ENCODE measurements at regions not wholly inside any gene's neighbourhood (a gene's known extent, or its start where the extent isn't known, plus 50 kb on each side); places are given as distances from the start of the nearest gene placed in this dataset.

- Histone ChIP-seq H4K5ac (ENCODE audit: insufficient read length, low read depth, low read length) (no peak overlapping the region), H3K79me2 (ENCODE audit: control insufficient read depth in 1 of 2, insufficient read depth in 2 of 2, low read length in 2 of 2) (no peaks in the 10 kb centered on the region), H2BK12ac (ENCODE audit: low read depth, low read length) (no peak overlapping the region), H3K4me1 (replicated peaks in 1 of 4; ENCODE audit: control insufficient read depth in 3 of 4, insufficient read depth in 4 of 4, low read length in 3 of 4) (no peaks in the 10 kb centered on the region), H2BK120ac (replicated peaks; ENCODE audit: low read depth, low read length) (no peak overlapping the region), H3K9me3 (ENCODE audit: insufficient read depth in 2 of 2, low read depth in 1 of 2, low read length in 1 of 2) (no peaks in the 10 kb centered on the region), H3K23ac (ENCODE audit: insufficient read length) (no peak overlapping the region), H3K4ac (replicated peaks; ENCODE audit: insufficient read length, low read depth, low read length) (no peak overlapping the region), H3K14ac (ENCODE audit: insufficient read length) (no peak overlapping the region), H3K27ac (ENCODE audit: low read depth, low read length) (no peak overlapping the region), H3K9ac (replicated peaks in 1 of 4; ENCODE audit: extremely low read depth in 1 of 4, low read depth in 3 of 4, low read length in 3 of 4) (no peak overlapping the region), H2BK5ac (ENCODE audit: low read depth, low read length) (no peak overlapping the region), H3K4me2 (ENCODE audit: insufficient read depth in 1 of 2, low read depth in 2 of 2, low read length in 2 of 2) (no peak overlapping the region), H4K20me1 (replicated peaks in 1 of 2; ENCODE audit: control insufficient read depth in 1 of 2, insufficient read depth in 2 of 2, low read length in 2 of 2) (no peaks in the 10 kb centered on the region), H3K56ac (replicated peaks; ENCODE audit: insufficient read length, low read depth, low read length) (no peak overlapping the region), H3K79me1 (ENCODE audit: low read depth, low read length) (no peaks in the 10 kb centered on the region), H4K8ac (ENCODE audit: extremely low read depth, insufficient read depth, low read length) (no peak overlapping the region), H2BK20ac (ENCODE audit: low read length) (no peak overlapping the region), H3K18ac (ENCODE audit: extremely low read depth, low read length) (no peak overlapping the region), H4K91ac (replicated peaks; ENCODE audit: insufficient read length, low read length) (no peak overlapping the region), H3K36me3 (ENCODE audit: control insufficient read depth in 2 of 4, insufficient read depth in 4 of 4, low read length in 3 of 4) (no peaks in the 10 kb centered on the region), H3K27me3 (replicated peaks in 1 of 4; ENCODE audit: control insufficient read depth in 3 of 4, extremely low read depth in 1 of 4, insufficient read depth in 3 of 4, low read length in 3 of 4) (no peaks in the 10 kb centered on the region), H3K4me3 (ENCODE audit: extremely low read depth in 1 of 4, insufficient read depth in 2 of 4, low read depth in 3 of 4, low read length in 4 of 4) (no peak overlapping the region), H3K23me2 (ENCODE audit: low read depth, low read length) (no peaks in the 10 kb centered on the region), H2BK15ac (ENCODE audit: low read length) (no peak overlapping the region), H2AFZ (ENCODE audit: low read length) (no peak overlapping the region), H2AK5ac (ENCODE audit: low read depth, low read length) (no peak overlapping the region)
- DNase-seq (ENCODE audit: low read depth in 1 of 2, low spot score in 2 of 2) (no peak), FAIRE-seq (no peak)
- whole genome bisulfite sequencing, 2 experiments (ENCODE audit: extremely low coverage in 1 of 2, insufficient coverage in 1 of 2, insufficient read length in 1 of 2, insufficient replicate concordance in 2 of 2, low coverage in 1 of 2, low lambda C conversion rate in 2 of 2, missing lambda C conversion rate in 1 of 2), result 95% methylated on average over 4 of the region's 4 CpGs; no CpG with 5 or more reads in 1 of the 2 experiments
- ChIA-PET CTCF (ENCODE audit: partially characterized antibody) (no interaction called here), POLR2A (ENCODE audit: partially characterized antibody) (no interaction called here)
- TF ChIP-seq SIRT6 (IDR thresholded peaks at IDR 0.05; ENCODE audit: low read length), result no peak
- TF ChIP-seq, protein P1, sequence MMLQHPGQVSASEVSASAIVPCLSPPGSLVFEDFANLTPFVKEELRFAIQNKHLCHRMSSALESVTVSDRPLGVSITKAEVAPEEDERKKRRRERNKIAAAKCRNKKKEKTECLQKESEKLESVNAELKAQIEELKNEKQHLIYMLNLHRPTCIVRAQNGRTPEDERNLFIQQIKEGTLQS (IDR thresholded peaks at IDR 0.05; ENCODE audit: insufficient read depth, low read depth, low read length), result no peak
- no peak for TF ChIP-seq RAD21 (IDR thresholded peaks at IDR 0.05 in 1 of 2, conservative IDR thresholded peaks at IDR 0.05 in 1 of 2; ENCODE audit: low read depth in 2 of 2, low read length in 2 of 2)
- TF ChIP-seq ATF2 (IDR thresholded peaks at IDR 0.05; ENCODE audit: low read length), result no peak
- no peak for TF ChIP-seq GABPA (IDR thresholded peaks at IDR 0.05; ENCODE audit: borderline replicate concordance, insufficient read depth, low read length)
- no peak for TF ChIP-seq JUN (IDR thresholded peaks at IDR 0.05; ENCODE audit: low read depth, low read length)
- TF ChIP-seq FOSL1 (IDR thresholded peaks at IDR 0.05; ENCODE audit: insufficient read depth, low read depth, low read length), result no peak
- TF ChIP-seq USF2 (IDR thresholded peaks at IDR 0.05; ENCODE audit: low read length), result no peak
- no peak for TF ChIP-seq POLR2A (IDR thresholded peaks at IDR 0.05; ENCODE audit: control extremely low read depth in 1 of 2, low read depth in 2 of 2, low read length in 2 of 2)
- no peak for TF ChIP-seq SP2 (IDR thresholded peaks at IDR 0.05; ENCODE audit: low read length)
- TF ChIP-seq MAFK (IDR thresholded peaks at IDR 0.05; ENCODE audit: low read depth, low read length), result no peak
These were observed 387.8 kb downstream of the PTH2R start for GRCh38 chr2:208794288-208794975.
